ENCODE measurements at regions not wholly inside any gene's neighbourhood (a gene's known extent, or its start where the extent isn't known, plus 50 kb on each side); places are given as distances from the start of the nearest gene placed in this dataset.
"Not testable (repeated sequence)": the region's sequence is repeated elsewhere in the genome, so short reads cannot be mapped to it uniquely, and the experiment has no call there.

DNA sequence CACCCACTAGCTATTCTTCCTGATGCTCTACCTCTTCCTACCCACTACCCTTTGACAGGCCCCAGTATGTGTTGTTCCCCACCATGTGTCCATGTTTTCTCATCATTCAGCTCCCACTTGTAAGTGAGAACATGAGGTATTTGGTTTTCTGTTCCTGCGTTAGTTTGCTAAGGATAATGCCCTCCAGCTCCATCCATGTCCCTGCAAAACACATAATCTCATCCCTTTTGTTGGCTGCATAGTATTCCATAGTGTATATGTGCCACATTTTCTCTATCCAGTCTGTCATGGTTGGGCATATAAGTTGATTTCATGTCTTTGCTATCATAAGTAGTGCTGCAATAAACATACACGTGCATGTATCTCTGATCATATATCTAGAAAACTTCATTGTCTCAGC lies 218.3 kb upstream of the STXBP5 start:
- DNase-seq, result no peak

- DNase-seq, result not testable (repeated sequence)
Measured at GRCh38 chr6:146987938-146988337, 216.3 kb upstream of the STXBP5 start.

DNA sequence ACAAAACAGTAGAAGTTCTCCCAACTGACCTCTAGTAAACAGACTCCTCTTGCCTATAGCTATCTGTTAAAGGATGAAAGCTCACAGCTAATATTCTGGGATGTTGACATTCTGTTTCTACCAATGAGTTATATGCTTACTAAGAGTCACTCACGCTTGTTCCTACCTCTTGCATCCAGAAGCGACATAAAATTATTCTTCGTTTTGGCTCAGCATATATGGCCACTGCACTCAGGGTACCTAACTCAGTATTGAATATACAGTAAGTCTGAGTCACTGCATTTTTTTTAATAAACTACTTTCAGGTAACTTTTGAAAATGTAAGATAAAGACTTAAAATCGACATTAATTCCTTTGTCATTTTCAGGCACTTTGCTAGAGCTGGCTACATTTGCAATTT lies 214.4 kb upstream of the STXBP5 start:
- DNase-seq, result no peak

DNA sequence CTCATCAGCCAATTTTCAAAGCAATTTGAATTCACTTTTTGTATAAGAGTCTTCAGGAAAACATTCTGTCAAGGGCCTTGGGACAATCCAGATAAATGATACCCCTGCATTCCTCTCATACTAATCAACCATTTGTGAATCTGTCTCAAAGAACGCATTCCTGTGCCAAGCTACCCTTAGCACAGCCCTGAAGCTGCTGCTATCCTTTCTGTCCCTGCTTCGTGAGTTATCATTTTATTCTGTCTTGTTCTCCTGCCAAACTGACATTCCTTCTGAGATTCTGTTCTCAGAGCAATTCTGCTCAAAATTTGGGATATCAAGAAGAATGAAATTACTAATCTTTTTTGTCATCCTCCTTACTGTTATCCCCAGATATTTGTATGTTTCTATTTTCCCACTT lies 213.9 kb upstream of the STXBP5 start:
- DNase-seq, result no peak

GRCh38 chr6:146990821-146991798 lies 213.1 kb upstream of the STXBP5 start:
- DNase-seq, result no peak

DNA sequence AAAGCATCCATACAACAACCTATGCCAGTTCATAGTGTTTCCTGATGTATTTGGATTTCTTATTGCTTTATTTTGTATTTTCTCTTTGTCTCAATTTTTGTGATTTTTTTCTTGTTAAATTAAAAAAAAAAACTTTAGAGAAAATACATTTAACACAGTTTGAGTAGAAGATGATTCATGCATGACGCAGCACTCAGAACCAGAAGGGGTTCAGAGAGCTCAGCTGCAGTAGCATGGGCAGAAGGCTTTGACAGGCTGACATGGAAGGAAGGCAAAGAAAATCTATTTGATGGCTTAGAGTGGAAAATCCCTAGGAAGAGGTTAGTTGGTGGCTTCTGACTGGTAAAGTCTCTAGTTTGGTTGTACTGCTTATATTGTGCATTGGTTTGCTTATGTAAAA lies 207.2 kb upstream of the STXBP5 start:
- DNase-seq, result no peak

GRCh38 chr6:146999766-147000165 lies 204.5 kb upstream of the STXBP5 start:
- DNase-seq, result no peak

- DNase-seq, result no peak
Measured at GRCh38 chr6:147000545-147001488, 203.4 kb upstream of the STXBP5 start.

- DNase-seq, result no peak
Measured at GRCh38 chr6:147001621-147002020, 202.6 kb upstream of the STXBP5 start.

- DNase-seq, result no peak
Measured at GRCh38 chr6:147003186-147003585, 201.0 kb upstream of the STXBP5 start.

DNA sequence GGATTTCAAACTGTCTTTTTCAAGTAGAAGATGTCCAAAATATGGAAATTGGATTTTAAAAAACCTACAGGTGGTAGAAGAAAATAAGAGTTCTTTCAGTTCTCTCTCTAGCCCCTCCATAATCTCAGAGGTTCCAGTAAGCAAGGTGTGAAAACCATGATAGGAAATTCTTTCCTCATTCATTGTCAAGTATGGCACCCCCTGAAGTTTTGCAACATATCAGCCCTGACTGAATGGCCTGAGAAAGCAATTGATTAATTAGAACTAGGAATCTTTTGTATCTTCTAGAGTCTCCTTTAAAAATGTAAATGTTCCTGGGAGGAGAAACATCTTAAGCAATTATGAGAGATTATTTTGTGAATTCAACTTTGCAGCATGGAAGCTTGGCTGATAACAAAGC lies 198.7 kb upstream of the STXBP5 start:
- no peak for DNase-seq

- no peak for DNase-seq
Measured at GRCh38 chr6:147007441-147007840, 196.8 kb upstream of the STXBP5 start.

GRCh38 chr6:147009358-147009757 lies 194.9 kb upstream of the STXBP5 start:
- DNase-seq, result no peak

DNA sequence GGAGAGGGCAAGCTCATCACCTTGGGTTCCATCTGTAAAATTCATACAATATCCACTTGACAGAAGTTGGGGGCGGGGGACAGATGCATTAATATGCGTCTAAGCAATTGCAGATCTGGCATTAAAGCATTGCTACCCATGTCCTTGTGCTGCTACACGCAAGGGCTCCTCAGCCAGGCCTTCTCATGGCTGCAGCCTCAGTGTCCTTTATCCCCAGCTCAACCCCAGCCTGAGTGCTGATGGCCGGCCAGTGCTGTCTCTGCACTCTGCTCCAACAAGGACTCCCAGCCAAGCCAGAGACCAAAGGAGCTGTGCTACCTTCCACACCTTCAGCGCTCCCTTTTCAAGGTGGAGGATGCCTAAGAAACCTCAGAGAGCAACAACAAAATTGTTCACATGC lies 188.5 kb upstream of the STXBP5 start:
- no peak for DNase-seq

DNA sequence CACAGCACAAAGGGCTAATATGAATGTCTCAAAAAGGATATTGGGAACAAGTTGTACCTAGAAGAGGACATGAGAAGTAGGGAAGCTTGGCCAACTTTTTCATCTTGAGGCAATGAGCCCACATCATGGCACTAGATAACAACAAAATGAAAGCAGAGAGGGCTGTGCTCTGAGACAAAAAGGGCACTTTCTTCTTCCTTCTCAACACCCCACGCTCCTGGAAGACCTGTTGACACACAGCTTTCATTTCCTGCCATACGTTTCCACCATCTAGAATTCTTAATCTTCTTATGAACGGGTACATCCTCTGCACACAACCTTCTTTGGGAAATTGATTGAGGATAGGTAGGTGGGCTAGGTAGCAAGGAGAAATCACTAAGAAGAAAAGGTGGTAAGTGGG lies 187.8 kb upstream of the STXBP5 start:
- no peak for DNase-seq

DNA sequence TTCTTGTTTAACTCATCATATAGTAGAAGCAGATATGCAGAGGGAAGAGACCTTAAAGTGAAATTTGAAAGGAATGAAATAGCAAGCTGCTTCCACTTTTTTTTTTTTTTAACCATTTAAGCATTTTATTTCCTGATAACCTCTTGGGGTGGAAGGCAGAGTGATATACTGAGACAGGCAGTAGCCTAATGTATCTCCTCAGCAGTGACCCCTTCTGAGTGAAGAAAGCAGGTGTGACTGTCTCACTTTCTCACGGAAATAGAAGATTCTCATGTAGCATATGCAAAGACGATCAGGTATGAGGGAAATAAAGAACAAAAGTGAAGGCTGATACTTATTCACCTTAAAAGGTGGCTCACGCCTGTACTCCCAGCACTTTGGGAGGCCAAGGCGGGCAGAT lies 187.1 kb upstream of the STXBP5 start:
- no peak for DNase-seq

DNA sequence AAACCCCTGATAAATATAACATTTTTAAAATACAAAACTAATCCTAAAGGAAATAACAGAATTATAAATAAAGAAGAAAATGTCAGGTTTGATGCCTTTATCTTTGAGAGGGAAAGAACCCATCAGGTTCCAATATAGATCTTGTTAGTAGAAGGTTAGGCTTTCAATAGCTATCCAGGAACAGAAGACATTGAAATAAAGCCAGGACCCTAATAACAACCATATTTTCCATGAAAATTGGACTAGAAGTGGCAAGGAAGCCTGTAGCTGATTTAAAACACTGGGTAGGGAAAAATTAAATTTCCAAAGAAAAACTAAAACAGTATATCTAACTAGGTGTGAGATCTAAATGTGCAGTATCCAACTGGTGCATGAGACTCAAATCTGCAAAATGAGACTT lies 185.2 kb upstream of the STXBP5 start:
- DNase-seq, result no peak

- no peak for DNase-seq
Measured at GRCh38 chr6:147022041-147022440, 182.2 kb upstream of the STXBP5 start.

- no peak for DNase-seq
Measured at GRCh38 chr6:147023148-147023547, 181.1 kb upstream of the STXBP5 start.

- no peak for DNase-seq
Measured at GRCh38 chr6:147023581-147023980, 180.6 kb upstream of the STXBP5 start.

DNA sequence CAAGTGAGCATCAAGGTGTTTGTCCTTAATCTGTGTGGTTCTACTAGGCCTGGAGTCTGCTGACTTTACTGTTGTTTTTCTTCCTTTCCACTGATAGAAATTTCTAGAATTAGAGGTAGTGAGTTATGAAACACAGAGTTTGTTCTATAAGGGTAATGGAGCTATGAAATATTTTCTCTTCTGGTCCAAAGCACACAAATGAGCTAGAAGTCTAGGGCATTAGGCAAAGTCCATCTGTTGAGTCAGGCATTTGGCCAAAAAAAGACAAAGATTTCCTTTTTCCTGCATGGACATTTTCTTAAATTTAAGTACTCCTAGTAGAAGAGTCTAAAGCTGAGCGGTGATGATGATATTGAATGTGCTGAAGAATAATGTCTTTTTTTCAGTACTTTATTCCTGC lies 174.3 kb upstream of the STXBP5 start:
- no peak for DNase-seq

- no peak for DNase-seq
Measured at GRCh38 chr6:147033267-147033666, 170.9 kb upstream of the STXBP5 start.

DNA sequence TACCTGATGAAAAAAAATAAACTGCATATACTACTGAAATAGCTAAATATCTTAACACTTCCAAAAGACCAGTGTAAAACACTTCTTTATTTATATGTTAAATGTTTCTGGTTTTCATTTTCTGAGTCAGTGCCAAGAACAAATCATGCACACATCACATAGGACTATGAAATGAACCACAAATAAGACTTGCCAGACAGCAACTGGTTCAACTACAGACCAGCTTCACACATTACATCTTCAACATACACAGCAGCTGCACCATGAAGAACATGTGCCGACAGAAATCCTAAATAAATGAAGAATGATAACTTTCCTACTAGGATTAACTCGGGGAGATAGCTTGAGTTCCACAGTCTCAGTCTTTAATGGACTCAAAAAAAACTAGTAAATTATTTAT lies 168.3 kb upstream of the STXBP5 start:
- no peak for DNase-seq

Data from left kidney (tissue), 1 donor.